ENCODE measurements at regions not wholly inside any gene's neighbourhood (a gene's known extent, or its start where the extent isn't known, plus 50 kb on each side); places are given as distances from the start of the nearest gene placed in this dataset.

DNA sequence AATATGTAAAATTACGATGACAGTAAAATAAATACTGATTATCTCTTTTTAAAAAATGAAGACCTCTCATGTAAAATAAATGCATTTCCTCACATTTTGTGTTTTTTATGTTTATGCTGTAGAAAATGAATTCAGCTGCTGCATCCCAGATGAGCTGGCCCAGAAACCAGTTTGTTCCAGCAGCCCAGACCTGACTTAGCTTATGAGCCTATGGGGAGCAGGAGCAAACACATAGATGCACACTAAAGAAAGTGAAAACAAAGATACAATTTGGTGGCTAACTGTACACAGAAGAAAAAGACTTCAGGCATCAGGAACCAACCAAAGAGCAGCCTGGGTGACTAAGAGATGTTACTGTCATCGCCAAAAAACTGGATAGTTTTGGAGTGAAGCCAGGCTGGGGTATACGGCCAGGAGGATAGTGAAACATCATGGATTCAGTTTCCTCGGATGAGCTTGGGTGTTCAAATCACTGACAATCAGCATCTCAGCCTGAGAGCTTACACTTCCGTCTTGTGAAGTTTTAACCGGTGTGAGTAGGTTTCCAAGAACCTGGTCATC lies 113.9 kb upstream of the BACE2 start:
- TF ChIP-seq, protein P1, sequence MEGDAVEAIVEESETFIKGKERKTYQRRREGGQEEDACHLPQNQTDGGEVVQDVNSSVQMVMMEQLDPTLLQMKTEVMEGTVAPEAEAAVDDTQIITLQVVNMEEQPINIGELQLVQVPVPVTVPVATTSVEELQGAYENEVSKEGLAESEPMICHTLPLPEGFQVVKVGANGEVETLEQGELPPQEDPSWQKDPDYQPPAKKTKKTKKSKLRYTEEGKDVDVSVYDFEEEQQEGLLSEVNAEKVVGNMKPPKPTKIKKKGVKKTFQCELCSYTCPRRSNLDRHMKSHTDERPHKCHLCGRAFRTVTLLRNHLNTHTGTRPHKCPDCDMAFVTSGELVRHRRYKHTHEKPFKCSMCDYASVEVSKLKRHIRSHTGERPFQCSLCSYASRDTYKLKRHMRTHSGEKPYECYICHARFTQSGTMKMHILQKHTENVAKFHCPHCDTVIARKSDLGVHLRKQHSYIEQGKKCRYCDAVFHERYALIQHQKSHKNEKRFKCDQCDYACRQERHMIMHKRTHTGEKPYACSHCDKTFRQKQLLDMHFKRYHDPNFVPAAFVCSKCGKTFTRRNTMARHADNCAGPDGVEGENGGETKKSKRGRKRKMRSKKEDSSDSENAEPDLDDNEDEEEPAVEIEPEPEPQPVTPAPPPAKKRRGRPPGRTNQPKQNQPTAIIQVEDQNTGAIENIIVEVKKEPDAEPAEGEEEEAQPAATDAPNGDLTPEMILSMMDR (IDR thresholded peaks at IDR 0.05; ENCODE audit: low read depth, low read length), result no peak
- in situ Hi-C loops (cut with HindIII; ENCODE audit: low sequenced_read_pairs), result no loop called here
- no peak for DNase-seq (ENCODE audit: low read depth, low spot score)
- no peak overlapping the region for H3K4me3 ChIP-seq (ENCODE audit: low read depth, low read length)

DNA sequence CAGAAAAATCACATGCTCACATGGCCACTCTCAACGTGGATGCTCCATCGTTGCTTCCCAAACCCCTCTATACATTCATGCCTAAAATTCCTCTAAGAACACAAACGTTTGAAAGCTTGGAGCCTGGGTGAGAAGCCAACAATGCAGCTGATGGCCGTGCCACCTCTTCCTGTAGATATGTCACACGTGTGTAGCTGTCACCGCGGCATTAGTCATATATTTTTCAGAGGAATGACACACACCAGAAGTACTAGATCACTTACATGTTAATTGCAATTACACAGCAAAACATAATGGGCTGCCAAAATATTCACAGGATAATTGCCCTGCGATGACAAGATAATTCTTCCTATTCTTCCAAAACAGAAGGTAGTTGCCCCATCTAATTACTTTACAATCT lies 112.7 kb upstream of the BACE2 start:
- in situ Hi-C loops (cut with HindIII; ENCODE audit: low sequenced_read_pairs), result no loop called here
- DNase-seq (ENCODE audit: low read depth, low spot score), result no peak
- no peak overlapping the region for H3K4me3 ChIP-seq (ENCODE audit: low read depth, low read length)
- TF ChIP-seq, protein P1 (IDR thresholded peaks at IDR 0.05; ENCODE audit: low read depth, low read length), result no peak

- in situ Hi-C loops (cut with HindIII; ENCODE audit: low sequenced_read_pairs), result no loop called here
Measured at GRCh38 chr21:41059871-41060270, 108.1 kb upstream of the BACE2 start.

GRCh38 chr21:41061701-41062100 lies 106.3 kb upstream of the BACE2 start:
- TF ChIP-seq, protein P1 (IDR thresholded peaks at IDR 0.05; ENCODE audit: low read depth, low read length), result no peak
- in situ Hi-C loops (cut with HindIII; ENCODE audit: low sequenced_read_pairs), result no loop called here
- H3K4me3 ChIP-seq (ENCODE audit: low read depth, low read length), result no peak overlapping the region
- no peak for DNase-seq (ENCODE audit: low read depth, low spot score)

More at GRCh38 chr21:41059871-41060270, 108.1 kb upstream of the BACE2 start:
- TF ChIP-seq, protein P1 (IDR thresholded peaks at IDR 0.05; ENCODE audit: low read depth, low read length), result no peak
- no peak overlapping the region for H3K4me3 ChIP-seq (ENCODE audit: low read depth, low read length)
- no peak for DNase-seq (ENCODE audit: low read depth, low spot score)

DNA sequence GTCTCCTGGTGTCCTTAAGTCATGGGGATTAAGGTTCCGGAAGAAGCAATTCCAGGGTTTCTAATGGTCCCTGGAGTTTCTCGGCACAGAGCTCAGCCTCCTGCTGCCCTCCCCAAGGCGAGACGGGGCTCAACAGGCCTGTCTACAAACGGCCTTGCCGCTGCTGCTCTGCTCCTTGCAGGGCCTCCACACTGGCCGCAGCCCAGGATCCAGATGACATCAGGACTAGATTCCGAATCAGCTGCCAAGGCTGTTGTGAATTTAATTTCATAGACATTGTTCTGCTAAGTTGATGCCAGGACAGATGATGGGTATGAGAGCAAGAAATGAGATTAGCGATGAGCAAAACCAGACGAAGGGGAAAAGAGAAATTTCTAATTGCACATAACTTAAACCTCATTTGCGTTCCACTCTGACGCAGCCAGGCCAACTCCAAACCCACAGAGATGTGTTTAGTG lies 103.6 kb upstream of the BACE2 start:
- TF ChIP-seq, protein P1 (IDR thresholded peaks at IDR 0.05; ENCODE audit: low read depth, low read length), result no peak
- in situ Hi-C loops (cut with HindIII; ENCODE audit: low sequenced_read_pairs), result no loop called here
- DNase-seq (ENCODE audit: low read depth, low spot score), result no peak

DNA sequence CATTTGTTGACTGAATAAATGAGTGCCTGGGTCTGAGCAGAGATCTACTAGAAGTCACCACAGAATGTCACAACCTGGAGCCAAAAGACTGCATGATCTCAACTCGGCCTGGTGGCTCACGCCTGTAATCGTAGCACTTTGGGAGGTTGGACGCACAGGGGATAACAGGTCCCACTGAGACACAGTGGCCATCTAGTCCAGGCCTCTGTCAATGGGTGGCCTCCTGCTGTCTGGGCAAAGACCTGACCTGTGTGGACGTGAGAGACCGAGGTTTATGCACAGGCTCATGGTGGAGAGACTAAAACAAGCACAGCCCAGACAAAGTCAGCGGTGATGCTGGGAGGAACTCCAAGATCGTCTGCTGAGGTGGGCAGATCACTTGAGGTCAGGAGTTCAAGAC lies 103.0 kb upstream of the BACE2 start:
- no peak overlapping the region for H3K4me3 ChIP-seq (ENCODE audit: low read depth, low read length)
- TF ChIP-seq, protein P1 (IDR thresholded peaks at IDR 0.05; ENCODE audit: low read depth, low read length), result no peak
- no peak for DNase-seq (ENCODE audit: low read depth, low spot score)
- in situ Hi-C loops (cut with HindIII; ENCODE audit: low sequenced_read_pairs), result no loop called here

More for the DNA sequence above, 103.6 kb upstream of the BACE2 start:
- H3K4me3 ChIP-seq (ENCODE audit: low read depth, low read length), result no peak overlapping the region
